HEK293T (cell line): ENCODE measurements at regions not wholly inside any gene's neighbourhood (a gene's known extent, or its start where the extent isn't known, plus 50 kb on each side); places are given as distances from the start of the nearest gene placed in this dataset.

Source experiments
- FOXM1 ChIP-seq: fragments of 450-650 bp; IDR thresholded peaks from 2 replicates; pipeline ENCODE4 v1.6.1; 2017; ENCODE audit warnings: mild to moderate bottlenecking, borderline replicate concordance
- L3MBTL2 ChIP-seq: fragments of 450-650 bp; conservative IDR thresholded peaks from 2 replicates; pipeline ENCODE4 v1.6.1; 2016; ENCODE audit warnings: mild to moderate bottlenecking
- SP1 ChIP-seq: fragments of 450-650 bp; IDR thresholded peaks from 2 replicates; pipeline ENCODE4 v1.6.1; 2017

GRCh38 chr9:89684912-89685636 lies 80.3 kb downstream of the GADD45G start:
- TF ChIP-seq FOXM1 (no peak), L3MBTL2 (no peak), SP1 (no peak)
